ENCODE measurements at regions not wholly inside any gene's neighbourhood (a gene's known extent, or its start where the extent isn't known, plus 50 kb on each side); places are given as distances from the start of the nearest gene placed in this dataset.

GRCh38 chr2:11009176-11009575 is 97.4 kb downstream of the KCNF1 start:
- no peak for DNase-seq (ENCODE audit: low read depth in 1 of 2, low spot score in 1 of 2)
- no peaks in the 10 kb centered on the region for H3K9me3 ChIP-seq (ENCODE audit: low read depth)
- H3K4me1 ChIP-seq (ENCODE audit: low read depth) = no peaks in the 10 kb centered on the region
- no peak for TF ChIP-seq CTCF (IDR thresholded peaks at IDR 0.05; ENCODE audit: low read depth, low read length)
- no peaks in the 10 kb centered on the region for H3K36me3 ChIP-seq
- no peaks in the 10 kb centered on the region for H3K27me3 ChIP-seq
- no peak overlapping the region for H3K4me3 ChIP-seq
- no peak overlapping the region for H3K27ac ChIP-seq

- H3K27me3 ChIP-seq = no peaks in the 10 kb centered on the region
- no peaks in the 10 kb centered on the region for H3K4me1 ChIP-seq (ENCODE audit: low read depth)
- no peaks in the 10 kb centered on the region for H3K9me3 ChIP-seq (ENCODE audit: low read depth)
- H3K4me3 ChIP-seq = no peak overlapping the region
- H3K27ac ChIP-seq = no peak overlapping the region
- H3K36me3 ChIP-seq = no peaks in the 10 kb centered on the region
- no peak for TF ChIP-seq CTCF (IDR thresholded peaks at IDR 0.05; ENCODE audit: low read depth, low read length)
- no peak for DNase-seq (ENCODE audit: low read depth in 1 of 2, low spot score in 1 of 2)
These were observed 98.2 kb downstream of the KCNF1 start for GRCh38 chr2:11009891-11010290.

GRCh38 chr2:11011359-11011758 is 99.6 kb downstream of the KCNF1 start:
- Histone ChIP-seq H3K4me1 (ENCODE audit: low read depth) (no peaks in the 10 kb centered on the region), H3K9me3 (ENCODE audit: low read depth) (no peaks in the 10 kb centered on the region), H3K36me3 (no peaks in the 10 kb centered on the region), H3K27me3 (no peaks in the 10 kb centered on the region), H3K4me3 (no peak overlapping the region), H3K27ac (no peak overlapping the region)
- DNase-seq (ENCODE audit: low read depth in 1 of 2, low spot score in 1 of 2) = no peak
- TF ChIP-seq CTCF (IDR thresholded peaks at IDR 0.05; ENCODE audit: low read depth, low read length) = no peak

GRCh38 chr2:11012131-11012693 is 100.5 kb downstream of the KCNF1 start:
- H3K4me3 ChIP-seq = no peak overlapping the region
- no peaks in the 10 kb centered on the region for H3K27me3 ChIP-seq
- no peak for DNase-seq (ENCODE audit: low read depth in 1 of 2, low spot score in 1 of 2)
- H3K36me3 ChIP-seq = no peaks in the 10 kb centered on the region
- no peak overlapping the region for H3K27ac ChIP-seq
- no peaks in the 10 kb centered on the region for H3K4me1 ChIP-seq (ENCODE audit: low read depth)
- TF ChIP-seq CTCF (IDR thresholded peaks at IDR 0.05; ENCODE audit: low read depth, low read length) = no peak
- H3K9me3 ChIP-seq (ENCODE audit: low read depth) = no peaks in the 10 kb centered on the region

GRCh38 chr2:11013196-11013595 is 101.5 kb downstream of the KCNF1 start:
- DNase-seq (ENCODE audit: low read depth in 1 of 2, low spot score in 1 of 2) = no peak
- H3K27ac ChIP-seq = no peak overlapping the region
- no peaks in the 10 kb centered on the region for H3K36me3 ChIP-seq
- H3K9me3 ChIP-seq (ENCODE audit: low read depth) = no peaks in the 10 kb centered on the region
- no peak overlapping the region for H3K4me3 ChIP-seq
- no peaks in the 10 kb centered on the region for H3K4me1 ChIP-seq (ENCODE audit: low read depth)
- no peak for TF ChIP-seq CTCF (IDR thresholded peaks at IDR 0.05; ENCODE audit: low read depth, low read length)
- H3K27me3 ChIP-seq = no peaks in the 10 kb centered on the region

GRCh38 chr2:11014026-11014425 is 102.3 kb downstream of the KCNF1 start:
- H3K4me3 ChIP-seq = no peak overlapping the region
- no peak for TF ChIP-seq CTCF (IDR thresholded peaks at IDR 0.05; ENCODE audit: low read depth, low read length)
- H3K27me3 ChIP-seq = no peaks in the 10 kb centered on the region
- no peak overlapping the region for H3K27ac ChIP-seq
- H3K4me1 ChIP-seq (ENCODE audit: low read depth) = no peaks in the 10 kb centered on the region
- no peak for DNase-seq (ENCODE audit: low read depth in 1 of 2, low spot score in 1 of 2)
- no peaks in the 10 kb centered on the region for H3K36me3 ChIP-seq
- H3K9me3 ChIP-seq (ENCODE audit: low read depth) = no peaks in the 10 kb centered on the region

Measured in cardiac muscle cell (in vitro differentiated cells and primary cell).